NCI-H345 treated with DMSO at 0.1 percent for 48 hours (cell line): ENCODE measurements at regions not wholly inside any gene's neighbourhood (a gene's known extent, or its start where the extent isn't known, plus 50 kb on each side); places are given as distances from the start of the nearest gene placed in this dataset.
A peak's percentile ranks its signal among the peaks of the same experiment; 100 is the strongest.

Source experiments
- DNase-seq: peaks from one replicate; lab custom pipeline; 2025; ENCODE audit not compliant: unreplicated experiment; lab: John Stamatoyannopoulos, UW

DNA sequence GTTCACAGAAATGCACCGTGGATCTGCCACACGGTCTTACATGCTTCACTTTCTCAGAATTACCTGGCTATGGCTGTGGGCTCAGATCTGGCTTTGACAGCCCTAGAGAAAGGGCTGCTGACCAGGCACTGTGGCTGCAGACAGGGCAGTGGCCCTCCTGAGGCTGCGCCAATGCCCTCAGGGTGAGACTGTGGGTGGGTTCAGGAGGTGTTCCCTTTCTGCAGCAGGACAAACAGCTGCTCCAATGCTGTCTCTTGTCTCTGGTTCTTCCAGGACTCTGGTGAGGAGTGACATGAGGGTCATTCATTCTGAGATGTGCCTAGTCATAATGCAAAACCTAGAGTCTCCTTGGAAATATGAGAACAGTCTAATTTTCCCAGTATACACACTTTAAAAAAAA is 90.5 kb upstream of the SMIM21 start:
- DNase-seq, result no peak

DNA sequence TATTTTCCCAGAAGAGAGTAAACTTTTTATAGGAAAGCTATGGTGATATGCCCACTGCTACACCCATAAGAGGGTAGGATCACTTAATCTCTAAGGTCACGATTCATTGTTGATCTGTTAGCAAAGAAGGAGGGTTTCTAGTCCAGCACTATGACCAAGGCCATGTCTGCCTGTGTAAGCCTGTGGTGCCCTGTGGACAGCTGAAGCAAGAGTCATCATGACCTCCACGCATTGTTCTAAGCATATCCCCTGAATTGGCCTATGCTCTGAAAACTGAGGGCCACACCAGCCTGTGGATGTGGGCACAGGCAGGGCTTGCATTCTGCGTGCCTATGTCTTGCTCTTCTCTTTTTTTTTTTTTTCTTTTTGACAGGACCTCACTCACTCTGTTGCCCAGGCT is 89.8 kb upstream of the SMIM21 start:
- DNase-seq, result no peak

DNA sequence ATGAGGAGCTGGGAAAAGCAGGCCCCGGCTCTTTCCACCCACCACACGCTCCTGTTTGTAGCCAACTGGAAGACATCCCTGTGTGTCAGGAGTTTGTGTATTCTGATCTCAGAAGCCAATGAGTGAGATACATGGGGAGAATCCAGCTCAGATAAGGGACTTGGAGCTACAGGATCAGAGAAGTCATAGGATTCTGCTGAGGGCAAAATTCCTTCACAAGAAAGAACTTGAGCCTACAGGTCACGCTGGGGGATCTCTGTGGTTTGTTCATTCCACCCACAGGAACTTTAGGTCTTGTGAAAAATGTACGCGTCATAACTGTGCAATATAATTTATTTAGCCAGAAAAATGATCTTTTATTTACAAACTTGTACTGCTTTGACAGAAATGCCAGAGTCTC is 80.1 kb upstream of the SMIM21 start:
- DNase-seq, result no peak

DNA sequence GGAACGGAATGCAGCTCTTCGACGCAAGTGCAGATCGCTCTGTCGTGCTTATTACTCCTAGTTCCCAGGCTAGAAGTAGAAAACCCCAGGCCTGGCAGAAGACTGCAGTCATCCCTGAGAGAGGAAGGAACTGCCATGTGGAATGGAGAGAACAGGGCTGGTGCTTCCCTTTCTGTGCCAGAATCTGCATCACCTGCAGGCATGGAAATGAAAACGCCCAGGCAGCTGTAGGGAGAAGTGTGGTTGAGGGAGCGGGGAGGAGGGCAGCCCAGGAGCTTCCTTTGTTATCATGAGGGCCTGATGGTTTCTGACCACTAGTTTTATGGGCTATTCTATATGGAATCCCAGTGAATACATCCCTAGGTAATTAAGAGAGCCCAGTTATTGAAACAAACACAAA is 79.4 kb upstream of the SMIM21 start:
- DNase-seq, result no peak

DNA sequence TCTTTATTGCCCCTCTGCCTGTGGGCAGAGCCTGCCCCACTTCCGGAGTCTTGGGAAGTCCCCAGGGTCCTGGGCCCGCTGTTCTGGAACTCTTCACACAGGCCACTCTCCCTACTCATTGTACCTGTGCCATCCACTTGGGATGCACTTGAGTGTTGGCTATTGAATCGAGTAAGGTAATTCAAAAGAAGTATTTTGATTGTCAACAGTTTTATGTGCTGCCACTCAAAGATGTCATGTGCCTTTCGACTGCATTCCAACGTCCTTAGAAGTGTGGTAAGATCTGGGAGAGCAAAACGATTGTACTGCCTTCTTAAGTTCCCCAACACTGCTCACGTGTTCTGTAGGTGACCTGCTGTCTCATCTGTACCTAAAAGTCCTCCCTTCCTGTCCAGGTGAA is 77.0 kb upstream of the SMIM21 start:
- DNase-seq, result no peak

DNA sequence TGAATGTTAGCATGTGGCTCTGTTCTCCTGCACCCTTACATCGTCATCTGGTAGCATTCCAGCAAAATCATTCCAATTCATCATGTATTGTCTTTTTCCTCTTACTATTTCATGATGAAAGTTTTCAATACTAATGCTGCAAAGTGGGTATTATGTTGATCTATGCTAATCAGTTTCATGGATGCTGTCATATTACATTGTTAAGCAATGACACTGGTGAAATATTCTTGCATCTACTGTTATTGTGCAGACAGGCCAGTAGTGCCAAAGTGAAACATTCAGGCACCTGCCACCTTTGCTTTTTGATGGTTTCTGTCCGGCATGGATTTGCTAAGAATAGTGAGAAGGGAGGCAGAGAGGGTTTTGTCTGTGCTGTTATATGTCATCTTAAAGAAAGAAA is 76.1 kb upstream of the SMIM21 start:
- DNase-seq, result no peak

DNA sequence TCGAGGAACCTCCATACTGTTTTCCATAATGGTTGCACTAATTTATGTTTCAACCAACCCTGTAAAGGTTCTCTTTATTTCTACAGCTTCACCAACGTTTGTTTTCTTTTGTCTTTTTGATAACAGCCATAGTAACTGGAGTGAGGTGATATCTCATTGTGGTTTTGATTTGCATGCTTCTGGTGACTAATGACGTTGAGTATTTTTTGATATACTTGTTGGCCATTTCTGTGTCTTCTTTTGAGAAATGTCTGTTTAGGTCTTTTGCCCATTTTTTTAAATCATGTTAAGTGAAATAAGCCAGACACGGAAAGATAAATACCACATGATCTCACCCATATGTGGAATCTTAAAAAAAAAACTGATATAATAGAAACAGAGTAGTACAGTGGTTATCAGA is 74.8 kb upstream of the SMIM21 start:
- DNase-seq, result no peak

DNA sequence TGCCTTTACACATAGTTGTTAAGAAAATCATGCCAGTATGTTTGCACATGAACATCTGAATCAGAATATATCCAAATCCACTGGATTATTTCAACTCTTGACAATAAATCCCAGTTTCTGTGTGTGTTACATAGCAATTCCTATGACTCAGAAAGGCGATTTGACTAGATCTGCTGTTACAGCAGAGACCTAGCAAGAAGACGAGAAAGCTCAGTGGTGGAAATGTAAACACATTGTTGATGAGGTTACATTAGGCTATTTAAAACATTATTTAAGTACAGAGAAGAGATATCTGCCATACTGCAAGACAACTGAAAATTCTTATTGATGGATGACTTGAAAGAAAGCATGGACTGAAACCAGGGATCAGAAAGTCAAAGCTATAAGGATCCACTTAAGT is 73.0 kb upstream of the SMIM21 start:
- no peak for DNase-seq

DNA sequence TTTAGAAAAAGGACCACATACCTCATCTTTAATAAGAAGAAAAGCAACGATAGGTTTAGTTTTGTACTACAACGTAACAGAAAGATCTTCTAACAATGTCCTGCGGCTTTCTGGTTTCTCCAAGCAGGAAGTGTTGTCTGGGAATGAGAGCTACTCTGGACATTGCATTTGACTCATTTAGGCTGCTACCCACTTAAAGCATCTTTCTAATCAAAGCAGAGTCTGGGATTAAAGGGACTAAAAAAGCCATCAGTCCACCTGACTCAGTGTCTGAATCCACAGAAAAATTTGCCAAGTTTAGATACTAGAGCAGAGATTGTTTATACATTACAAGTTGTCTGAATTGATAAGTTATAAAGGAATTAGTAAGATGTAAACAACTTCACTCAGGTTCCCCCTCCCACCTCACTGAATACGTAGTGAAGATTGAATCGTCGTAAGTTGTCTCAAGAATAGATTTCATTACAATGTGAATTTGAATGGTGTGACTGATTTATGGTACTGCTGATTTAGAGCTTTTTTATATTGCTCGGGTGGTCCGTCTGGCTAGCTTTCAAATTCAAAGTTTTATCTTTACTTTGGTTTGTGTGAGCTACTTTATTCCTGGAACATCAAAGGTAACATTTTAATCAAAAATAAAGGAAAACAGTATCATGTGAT is 70.2 kb upstream of the SMIM21 start:
- DNase-seq, result no peak

DNA sequence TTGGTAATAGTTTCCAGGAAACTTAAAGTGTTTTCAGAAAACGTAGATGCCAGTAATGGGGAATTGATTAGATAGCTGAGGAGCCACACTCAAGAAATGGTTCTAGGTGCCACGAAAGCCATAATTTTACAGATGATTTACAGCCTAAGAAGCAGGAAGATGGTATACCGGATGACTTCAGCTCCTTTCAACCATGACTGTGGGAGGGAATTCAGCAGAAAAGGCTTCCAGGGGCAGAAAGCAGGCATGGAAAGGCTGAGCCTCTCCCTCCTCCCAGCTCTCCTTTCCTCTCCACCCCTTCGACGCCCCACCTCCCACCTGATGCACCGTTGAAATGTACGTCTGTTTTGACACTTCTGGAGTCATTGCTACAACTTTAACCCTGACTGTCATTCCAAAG is 68.6 kb upstream of the SMIM21 start:
- no peak for DNase-seq

DNA sequence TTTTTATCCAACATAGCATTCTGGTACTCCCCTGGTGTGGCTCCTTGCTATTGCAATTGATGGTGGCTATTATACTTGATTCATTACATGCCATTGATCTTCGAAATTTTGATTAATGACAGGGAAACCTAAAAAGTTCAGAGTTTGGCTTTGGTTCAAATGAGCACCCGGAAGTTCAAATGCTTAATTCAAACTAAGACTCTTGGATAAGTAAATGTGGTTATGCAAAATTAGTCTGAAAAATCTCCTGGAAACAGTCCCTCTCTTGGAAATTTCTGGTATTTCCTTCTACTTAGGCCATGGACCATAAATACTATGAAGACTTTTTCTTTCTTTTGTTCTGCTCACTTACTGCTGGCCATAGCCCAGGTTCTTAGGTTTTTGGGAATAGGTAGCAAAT is 65.3 kb upstream of the SMIM21 start:
- DNase-seq, result no peak

DNA sequence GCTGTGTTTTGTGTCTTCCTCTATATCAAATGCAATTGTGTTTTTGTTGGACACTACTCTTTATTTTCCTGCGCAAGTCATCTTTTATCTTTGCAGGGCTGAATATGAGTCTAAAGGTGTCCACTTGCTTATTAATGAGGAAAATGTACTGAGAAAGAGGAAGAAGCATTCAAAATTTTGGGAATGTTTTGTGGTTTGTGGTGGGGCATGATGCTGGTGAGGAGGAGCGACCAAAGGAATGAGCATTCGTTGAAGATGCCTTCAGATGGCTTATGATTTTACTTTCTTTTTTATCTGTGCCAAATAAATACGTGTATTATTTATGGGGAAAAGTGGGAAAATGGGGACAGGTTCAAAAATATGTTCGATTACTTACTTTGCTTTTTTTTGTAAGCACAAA is 63.9 kb upstream of the SMIM21 start:
- no peak for DNase-seq

DNA sequence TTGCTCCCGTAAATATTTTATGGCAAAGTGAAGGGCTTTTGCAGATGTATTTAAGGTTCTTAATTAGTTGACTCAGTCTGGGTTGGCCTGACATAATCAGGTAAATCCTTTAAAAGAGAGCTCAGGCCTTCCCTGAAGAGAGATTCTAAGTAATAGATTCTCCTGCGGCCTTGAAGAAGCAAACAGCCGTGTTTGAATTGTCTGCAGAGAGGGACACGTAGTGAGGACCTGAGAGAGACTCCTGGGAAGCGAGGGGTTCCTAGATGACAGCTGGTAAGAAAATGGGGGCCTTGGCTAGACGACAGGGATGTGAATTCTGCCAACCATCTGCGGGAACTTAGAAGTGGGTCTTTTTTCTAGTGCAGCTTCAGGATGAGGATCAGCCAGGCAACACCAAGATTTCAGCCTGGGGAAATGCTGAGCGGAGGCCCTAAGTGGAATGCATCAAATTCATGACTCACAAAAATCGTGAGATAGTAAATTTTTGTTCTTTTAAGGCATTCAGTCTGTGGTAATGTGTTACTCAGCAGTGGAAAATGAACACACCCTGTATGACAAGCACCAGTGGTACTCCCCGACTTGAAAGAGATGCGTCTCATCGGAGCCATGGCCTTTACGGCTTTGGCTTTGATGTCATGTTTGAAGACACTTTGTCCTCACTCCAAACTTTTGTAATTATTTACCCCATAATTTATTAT is 62.1 kb upstream of the SMIM21 start:
- no peak for DNase-seq

DNA sequence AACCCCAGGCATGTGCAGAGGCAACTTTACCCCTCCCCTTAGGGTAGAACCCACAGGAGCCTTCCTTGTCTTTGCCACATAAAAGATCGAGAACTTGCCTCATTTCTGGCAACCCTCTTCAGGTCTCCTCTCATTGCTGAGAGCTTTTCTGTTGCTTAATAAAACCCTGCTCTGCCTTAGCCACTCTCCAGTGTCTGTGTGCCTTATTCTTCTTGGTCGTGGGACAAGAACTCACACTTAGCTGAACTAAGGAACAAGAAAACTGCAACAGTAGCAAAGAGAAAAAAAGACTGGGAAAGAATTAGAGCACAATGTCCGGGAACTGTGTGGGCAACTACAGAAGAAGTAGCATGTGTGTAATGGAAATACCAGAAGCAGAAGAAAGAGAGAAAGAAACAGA is 56.2 kb upstream of the SMIM21 start:
- no peak for DNase-seq

DNA sequence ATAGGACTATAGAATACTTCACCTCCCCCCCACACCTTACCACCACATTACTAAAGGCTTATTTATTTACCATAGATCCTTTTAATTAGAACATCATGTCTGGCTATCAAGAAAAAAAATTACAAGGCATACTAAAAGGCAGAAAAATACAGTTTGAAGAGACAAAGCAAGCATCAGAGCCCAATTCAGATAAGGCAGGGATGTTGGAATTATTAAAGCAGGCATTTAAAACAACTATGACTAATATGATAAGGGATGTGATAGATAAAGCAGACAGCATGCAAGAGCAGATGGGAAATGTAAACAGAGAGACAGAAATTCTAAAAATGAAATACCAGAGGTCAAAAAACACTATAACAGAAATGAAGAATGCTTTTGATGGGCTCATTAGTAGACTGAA is 55.4 kb upstream of the SMIM21 start:
- no peak for DNase-seq

DNA sequence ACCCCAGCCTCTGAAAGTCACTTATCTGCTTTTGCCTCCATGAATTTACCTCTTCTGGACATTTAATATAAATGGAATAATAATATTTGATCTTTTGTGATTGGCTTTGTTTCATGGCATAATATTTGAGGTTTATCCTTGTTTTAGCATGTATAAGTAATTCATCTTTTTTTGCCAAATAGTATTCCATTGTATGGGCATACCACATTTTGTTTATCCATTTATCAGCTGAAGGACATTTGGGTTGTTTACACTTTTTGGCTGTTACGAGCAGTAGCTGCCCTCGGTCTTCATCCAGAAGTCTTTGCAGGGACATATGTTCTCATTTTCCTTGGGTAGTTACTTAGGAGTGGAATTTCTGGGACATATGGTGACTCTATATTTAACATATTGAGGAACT is 53.0 kb upstream of the SMIM21 start:
- no peak for DNase-seq

DNA sequence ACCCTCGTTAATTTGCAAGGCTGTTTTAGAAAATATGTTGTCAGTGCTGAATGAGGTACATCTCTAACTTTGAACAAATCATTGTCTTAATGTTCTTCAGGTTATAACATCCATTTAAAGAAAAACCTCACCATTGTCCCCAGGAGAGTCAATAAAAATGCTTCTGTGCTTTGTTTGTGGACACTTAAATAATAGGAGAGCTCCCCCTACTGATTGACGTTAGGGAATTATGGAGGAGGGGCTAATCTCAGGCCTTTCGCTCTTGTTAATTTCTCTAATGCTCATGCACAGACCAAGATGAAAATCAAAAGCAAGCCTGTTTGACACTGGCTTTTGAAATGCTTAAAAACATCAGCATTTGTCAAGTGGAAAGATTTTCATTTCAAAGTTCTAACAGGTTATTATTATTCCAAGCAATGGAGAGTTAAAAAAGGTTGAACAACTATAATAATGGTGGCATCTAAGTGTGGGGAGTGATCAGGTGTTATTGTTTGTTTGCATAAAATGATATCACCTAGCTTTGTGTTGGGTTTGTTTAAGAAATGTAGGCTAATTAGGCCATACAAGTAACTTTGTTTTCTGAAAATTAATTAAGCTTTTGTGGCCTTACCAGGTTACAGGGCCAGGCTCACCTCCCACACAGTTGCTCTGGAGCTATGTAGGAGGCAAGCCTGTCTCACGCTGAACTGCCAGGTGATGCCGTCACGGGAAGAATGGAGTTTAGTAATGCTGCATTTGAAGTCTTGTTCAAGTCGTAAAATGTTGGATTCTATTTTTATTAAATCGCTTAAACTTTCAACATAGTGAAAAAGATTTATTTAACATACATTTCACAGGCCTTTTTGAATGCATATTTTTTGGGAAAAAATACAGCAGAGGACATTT is 51.7 kb upstream of the SMIM21 start:
- peak; percentile 48 for DNase-seq

DNA sequence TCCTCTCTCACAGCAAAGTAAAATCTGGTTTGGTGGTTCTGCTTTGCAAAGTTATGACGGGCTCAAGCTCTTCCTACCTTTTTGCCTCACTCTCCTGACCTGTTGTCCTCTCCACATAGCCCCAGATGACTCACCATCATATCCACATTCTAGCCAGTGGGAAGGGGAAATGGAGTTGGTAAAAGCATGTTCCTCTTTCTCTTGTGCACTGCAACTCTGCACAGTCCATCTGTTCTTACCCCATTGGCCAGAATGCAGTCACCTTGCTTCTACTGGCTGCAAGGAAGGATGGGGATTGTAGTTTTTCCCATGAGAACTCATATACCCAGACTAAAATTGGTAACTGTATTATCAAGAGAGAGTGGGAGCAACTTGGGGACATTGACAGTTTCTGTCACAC is 50.4 kb upstream of the SMIM21 start:
- DNase-seq, result no peak
